GM10248 (cell line): ENCODE measurements at regions not wholly inside any gene's neighbourhood (a gene's known extent, or its start where the extent isn't known, plus 50 kb on each side); places are given as distances from the start of the nearest gene placed in this dataset.

ENCODE experiments used
- CTCF ChIA-PET: fragments of 300-600 bp; sonication (Branson Sonifier 250); formaldehyde crosslinking; extraction: SDS; loops from one replicate; lab custom pipeline; 2021; ENCODE audit warnings: antibody characterized with exemption; lab: Yijun Ruan, JAX
- POLR2A ChIA-PET: fragments of 350-650 bp; sonication (Branson Sonifier 250); formaldehyde crosslinking; extraction: SDS; loops from one replicate; lab custom pipeline; 2020; ENCODE audit warnings: antibody characterized with exemption; lab: Yijun Ruan, JAX
- DNase-seq: peaks from one replicate; pipeline ENCODE4 v3.0.0; 2012; ENCODE audit errors: extremely low spot score
- TF ChIP-seq, protein P1 (sequence below): IDR thresholded peaks from 2 replicates; pipeline ENCODE4 v1.5.1; 2012; ENCODE audit warnings: mild to moderate bottlenecking, low read depth; ENCODE audit errors: extremely low read depth, missing control alignments, control extremely low read depth

- ChIA-PET POLR2A (no interaction called here), CTCF (interaction anchor here (0.8 kb wide), 1 partner anchor 26 kb away, joined by 3 read pairs; no protein-coding TSS in a partner anchor)
- TF ChIP-seq, protein P1, sequence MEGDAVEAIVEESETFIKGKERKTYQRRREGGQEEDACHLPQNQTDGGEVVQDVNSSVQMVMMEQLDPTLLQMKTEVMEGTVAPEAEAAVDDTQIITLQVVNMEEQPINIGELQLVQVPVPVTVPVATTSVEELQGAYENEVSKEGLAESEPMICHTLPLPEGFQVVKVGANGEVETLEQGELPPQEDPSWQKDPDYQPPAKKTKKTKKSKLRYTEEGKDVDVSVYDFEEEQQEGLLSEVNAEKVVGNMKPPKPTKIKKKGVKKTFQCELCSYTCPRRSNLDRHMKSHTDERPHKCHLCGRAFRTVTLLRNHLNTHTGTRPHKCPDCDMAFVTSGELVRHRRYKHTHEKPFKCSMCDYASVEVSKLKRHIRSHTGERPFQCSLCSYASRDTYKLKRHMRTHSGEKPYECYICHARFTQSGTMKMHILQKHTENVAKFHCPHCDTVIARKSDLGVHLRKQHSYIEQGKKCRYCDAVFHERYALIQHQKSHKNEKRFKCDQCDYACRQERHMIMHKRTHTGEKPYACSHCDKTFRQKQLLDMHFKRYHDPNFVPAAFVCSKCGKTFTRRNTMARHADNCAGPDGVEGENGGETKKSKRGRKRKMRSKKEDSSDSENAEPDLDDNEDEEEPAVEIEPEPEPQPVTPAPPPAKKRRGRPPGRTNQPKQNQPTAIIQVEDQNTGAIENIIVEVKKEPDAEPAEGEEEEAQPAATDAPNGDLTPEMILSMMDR = no peak
- DNase-seq = no peak
These were observed 1911.8 kb downstream of the MRPL39 start for GRCh38 chr21:23695443-23695842.

DNA sequence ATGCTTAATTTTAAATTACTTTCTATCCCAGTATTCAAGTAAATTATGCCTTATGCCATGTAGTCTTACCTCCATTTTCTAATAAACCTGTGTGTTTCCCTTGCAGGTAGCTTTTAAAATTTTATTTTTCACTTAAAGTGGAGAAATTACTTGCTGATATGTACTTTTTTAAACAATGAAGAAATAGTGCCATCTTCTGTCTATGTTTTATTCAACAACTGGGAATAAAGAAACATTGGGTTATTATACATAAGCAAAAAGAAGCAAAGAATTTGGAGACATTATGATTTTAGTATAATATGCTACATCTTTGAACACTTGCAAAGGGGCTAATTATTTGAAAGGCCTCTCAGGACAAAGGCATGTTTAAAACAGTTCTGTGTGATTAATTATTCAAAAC is 1912.9 kb downstream of the MRPL39 start:
- no peak for DNase-seq
- POLR2A ChIA-PET = no interaction called here
- TF ChIP-seq, protein P1 = no peak
- CTCF ChIA-PET = interaction anchor here (1.0 kb wide), 1 partner anchor 10 kb away, joined by 5 read pairs; no protein-coding TSS in a partner anchor

DNA sequence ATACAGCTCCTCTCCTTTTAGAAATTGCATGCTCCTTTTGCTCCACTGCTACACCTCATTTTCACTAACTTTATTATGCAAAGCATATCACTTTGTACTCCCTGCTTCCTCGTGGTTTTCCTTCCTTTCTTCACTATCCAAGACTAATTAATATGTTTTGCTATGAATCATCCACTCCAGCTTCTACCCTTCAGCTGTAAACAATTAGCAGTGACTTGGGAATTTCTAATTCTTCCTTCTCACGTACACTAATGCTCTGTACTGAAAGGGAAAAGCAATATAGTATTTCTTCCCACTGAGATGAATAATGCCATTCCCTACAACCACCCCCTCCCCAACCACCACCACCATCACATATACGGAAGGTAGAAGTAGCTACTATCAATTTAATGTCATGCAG is 1917.0 kb downstream of the MRPL39 start:
- ChIA-PET POLR2A (no interaction called here), CTCF (no interaction called here)
- no peak for DNase-seq
- TF ChIP-seq, protein P1 = no peak

DNA sequence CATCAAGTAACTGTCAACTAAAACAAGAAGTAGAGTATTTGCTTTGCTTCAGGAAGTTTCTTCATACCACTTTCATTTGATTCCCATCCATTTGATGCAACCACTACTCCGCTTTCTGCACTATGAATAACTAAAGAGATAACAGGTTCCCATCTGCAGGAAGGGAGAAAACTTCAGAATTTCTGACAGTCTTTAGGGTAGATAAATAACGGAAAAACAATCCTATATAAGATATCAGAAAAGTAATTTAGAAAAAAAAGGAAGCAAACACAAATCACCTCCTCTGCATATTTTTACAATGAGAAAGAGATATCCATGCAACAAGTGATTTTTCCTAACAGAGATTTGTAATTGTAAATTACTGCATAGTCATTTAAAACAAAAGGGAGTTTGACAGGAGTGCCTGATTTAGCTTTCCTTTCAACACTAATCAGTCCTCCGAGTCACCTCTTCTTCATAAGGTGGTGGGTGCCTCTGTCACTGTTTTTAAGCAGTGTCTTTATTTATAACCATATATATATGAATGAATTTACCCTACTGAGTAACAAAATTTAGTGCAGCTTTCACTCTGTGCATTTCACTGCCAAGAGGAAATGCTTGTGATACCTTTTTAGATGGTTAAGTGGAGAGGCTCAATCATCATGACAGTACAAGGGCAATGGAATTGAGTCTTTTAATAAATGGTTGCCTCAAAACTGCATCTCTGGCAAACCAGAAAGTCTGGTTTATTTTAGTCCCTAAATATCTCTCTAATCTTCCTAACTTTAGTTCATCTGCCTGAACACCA is 1920.4 kb downstream of the MRPL39 start:
- ChIA-PET CTCF (no interaction called here), POLR2A (no interaction called here)
- TF ChIP-seq, protein P1 = no peak
- DNase-seq = no peak

GRCh38 chr21:23684431-23684830 is 1922.8 kb downstream of the MRPL39 start:
- TF ChIP-seq, protein P1 = no peak
- ChIA-PET CTCF (no interaction called here), POLR2A (no interaction called here)
- DNase-seq = no peak

- TF ChIP-seq, protein P1 = no peak
- ChIA-PET CTCF (no interaction called here), POLR2A (no interaction called here)
- no peak for DNase-seq
These were observed 1943.0 kb downstream of the MRPL39 start for GRCh38 chr21:23664193-23664694.
